ENCODE measurements at regions not wholly inside any gene's neighbourhood (a gene's known extent, or its start where the extent isn't known, plus 50 kb on each side); places are given as distances from the start of the nearest gene placed in this dataset.

DNA sequence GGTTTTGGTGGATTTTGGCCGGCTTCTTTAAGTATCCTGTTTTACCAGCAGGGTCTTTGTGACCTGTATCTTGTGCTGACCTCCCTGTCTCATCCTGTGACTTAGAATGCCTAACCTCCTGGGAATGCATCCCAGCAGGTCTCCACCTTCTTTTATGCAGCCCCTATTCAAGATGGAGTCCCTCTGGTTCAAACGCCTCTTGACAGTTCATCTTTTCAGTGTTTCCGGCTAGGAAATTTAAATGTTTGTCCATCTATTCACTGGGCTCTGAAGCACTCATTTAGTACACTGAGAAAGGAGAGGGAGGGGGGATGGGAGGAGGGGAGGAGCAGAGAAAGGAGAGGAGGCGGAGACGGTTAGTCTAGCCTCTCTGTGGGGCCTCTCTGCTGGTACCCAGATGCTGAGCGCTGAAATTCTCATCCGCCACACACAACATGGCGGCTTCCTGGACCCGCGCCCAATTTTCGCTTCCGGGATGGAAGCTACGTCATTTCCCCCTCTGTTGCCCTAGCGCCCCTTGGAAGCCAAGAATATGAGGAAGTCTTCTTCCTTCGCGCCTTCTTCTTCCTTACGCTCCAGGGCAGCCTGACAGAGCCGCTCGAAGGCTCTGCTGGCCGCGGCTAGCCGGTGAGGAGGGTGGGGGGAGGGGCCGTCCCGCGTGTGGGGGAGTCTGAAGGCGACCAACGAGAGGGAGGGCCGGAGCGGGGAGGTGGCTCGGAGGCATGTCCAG, 69.0 kb upstream of the SYT13 start:
- peak overlapping the region; percentile 72 for H3K9ac ChIP-seq (ENCODE audit: insufficient read length, low read depth)

DNA sequence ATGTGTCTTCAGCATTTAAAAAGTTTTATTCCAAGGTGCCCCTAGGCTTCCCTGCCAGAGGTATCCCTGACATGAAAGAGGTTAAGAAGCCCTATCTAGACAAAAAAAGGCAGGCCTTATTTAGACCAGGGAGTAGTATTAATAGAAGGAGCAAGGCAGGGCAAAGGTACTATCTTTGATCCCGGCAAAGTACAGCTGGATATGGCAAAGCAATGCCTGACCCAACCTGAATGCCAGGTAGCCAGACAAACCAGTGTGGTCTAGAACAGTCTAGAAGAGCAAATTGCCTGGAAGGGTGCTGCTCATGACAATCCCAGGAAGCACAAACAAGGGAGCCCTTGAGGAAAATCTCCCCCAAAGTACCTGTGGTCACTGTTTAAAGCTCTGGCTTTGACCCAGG, 62.6 kb upstream of the SYT13 start:
- no peaks in the 10 kb centered on the region for H3K9me3 ChIP-seq (ENCODE audit: insufficient read depth, low read length)
- no peaks in the 10 kb centered on the region for H3K4me1 ChIP-seq (ENCODE audit: insufficient read depth, insufficient read length)
- no peaks in the 10 kb centered on the region for H3K36me3 ChIP-seq (ENCODE audit: insufficient read depth, insufficient read length, low read length)
- no peak for TF ChIP-seq YY1 (IDR thresholded peaks at IDR 0.05; ENCODE audit: insufficient read depth, insufficient read length)
- no peak overlapping the region for H3K9ac ChIP-seq (ENCODE audit: insufficient read length, low read depth)
- DNase-seq (ENCODE audit: low read depth, low spot score): no peak
- no peaks in the 10 kb centered on the region for H3K27me3 ChIP-seq (ENCODE audit: insufficient read depth, insufficient read length)
- H3K4me3 ChIP-seq (ENCODE audit: insufficient read length, low read depth): no peak overlapping the region

More for the DNA sequence above, 69.0 kb upstream of the SYT13 start:
- H3K27me3 ChIP-seq (ENCODE audit: insufficient read depth, insufficient read length): no peaks in the 10 kb centered on the region
- no peaks in the 10 kb centered on the region for H3K36me3 ChIP-seq (ENCODE audit: insufficient read depth, insufficient read length, low read length)
- H3K4me3 ChIP-seq (ENCODE audit: insufficient read length, low read depth): peak overlapping the region; percentile 70
- peak; percentile 99 for TF ChIP-seq YY1 (IDR thresholded peaks at IDR 0.05; ENCODE audit: insufficient read depth, insufficient read length)
- no peak for TF ChIP-seq ZNF274 (IDR thresholded peaks at IDR 0.05; ENCODE audit: low read depth, low read length)
- DNase-seq (ENCODE audit: low read depth, low spot score): peak; percentile 92
- H3K9me3 ChIP-seq (ENCODE audit: insufficient read depth, low read length): no peaks in the 10 kb centered on the region
- peaks cover 2% of the 10 kb centered on the region for H3K4me1 ChIP-seq (ENCODE audit: insufficient read depth, insufficient read length)

DNA sequence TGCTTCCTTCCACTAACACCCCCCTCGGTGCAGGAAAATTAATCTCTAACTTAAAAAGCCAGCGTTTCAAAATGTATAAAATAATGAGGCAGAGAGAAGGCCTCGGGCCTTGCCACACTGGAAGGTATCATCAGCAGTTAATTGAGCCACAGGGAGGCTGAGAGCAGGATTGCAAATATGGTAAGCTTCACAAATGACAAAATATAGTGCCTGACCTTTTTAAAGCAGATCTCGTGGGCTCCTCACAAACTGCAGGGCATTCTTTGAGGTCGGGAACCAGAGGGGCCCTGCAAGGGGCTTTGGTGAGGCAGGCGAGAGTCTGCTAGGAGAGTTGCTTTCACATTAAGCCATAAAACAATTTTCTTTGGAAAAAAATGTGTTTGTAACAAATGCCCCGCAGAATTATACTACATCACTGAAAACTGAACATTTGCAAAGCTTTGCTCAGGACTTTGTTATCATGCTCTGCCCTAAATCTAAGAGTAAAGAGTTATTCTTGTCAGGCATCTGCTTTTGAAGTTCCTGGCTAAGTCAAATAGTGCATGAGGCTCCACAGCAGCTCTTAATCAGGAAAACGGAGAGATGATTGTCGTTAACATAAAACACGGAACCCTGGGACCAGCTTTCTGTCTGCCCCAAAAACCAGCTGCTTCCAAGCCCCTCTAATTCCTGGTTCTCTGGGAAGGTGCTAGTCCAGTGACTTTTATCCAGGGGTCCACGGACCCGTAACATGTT, 61.4 kb upstream of the SYT13 start:
- TF ChIP-seq ZNF274 (IDR thresholded peaks at IDR 0.05; ENCODE audit: low read depth, low read length): no peak
- no peak for TF ChIP-seq SUZ12 (IDR thresholded peaks at IDR 0.05; ENCODE audit: extremely low read depth, insufficient read depth, insufficient read length)
- no peak for TF ChIP-seq YY1 (IDR thresholded peaks at IDR 0.05; ENCODE audit: insufficient read depth, insufficient read length)
- DNase-seq (ENCODE audit: low read depth, low spot score): no peak
- Histone ChIP-seq H3K9ac (ENCODE audit: insufficient read length, low read depth) (peak overlapping the region; percentile 33), H3K4me1 (ENCODE audit: insufficient read depth, insufficient read length) (no peaks in the 10 kb centered on the region), H3K9me3 (ENCODE audit: insufficient read depth, low read length) (no peaks in the 10 kb centered on the region), H3K36me3 (ENCODE audit: insufficient read depth, insufficient read length, low read length) (no peaks in the 10 kb centered on the region), H3K27me3 (ENCODE audit: insufficient read depth, insufficient read length) (no peaks in the 10 kb centered on the region), H3K4me3 (ENCODE audit: insufficient read length, low read depth) (no peak overlapping the region)

DNA sequence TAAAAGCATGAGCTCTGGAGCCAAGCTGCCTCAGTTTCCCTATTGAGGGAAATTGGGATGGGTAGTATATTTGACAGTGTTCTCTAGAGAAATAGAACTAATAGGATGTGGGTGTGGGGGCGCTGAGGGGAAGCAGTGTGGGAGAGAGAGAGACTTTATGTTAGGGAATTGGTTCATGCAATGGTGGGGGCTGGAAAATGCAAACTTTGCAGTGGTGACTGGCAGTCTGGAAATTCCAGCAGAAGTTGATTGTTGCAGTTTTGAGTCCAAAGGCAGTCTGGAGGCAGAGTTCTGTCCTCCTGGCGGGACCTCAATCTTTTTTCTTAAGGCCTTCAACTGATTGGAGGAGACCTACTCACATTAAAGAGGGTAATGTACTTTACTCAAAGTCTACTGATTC, 59.4 kb upstream of the SYT13 start:
- no peak for TF ChIP-seq SUZ12 (IDR thresholded peaks at IDR 0.05; ENCODE audit: extremely low read depth, insufficient read depth, insufficient read length)
- no peak for TF ChIP-seq ZNF274 (IDR thresholded peaks at IDR 0.05; ENCODE audit: low read depth, low read length)
- TF ChIP-seq YY1 (IDR thresholded peaks at IDR 0.05; ENCODE audit: insufficient read depth, insufficient read length): no peak
- Histone ChIP-seq H3K4me3 (ENCODE audit: insufficient read length, low read depth) (no peak overlapping the region), H3K9me3 (ENCODE audit: insufficient read depth, low read length) (no peaks in the 10 kb centered on the region), H3K27me3 (ENCODE audit: insufficient read depth, insufficient read length) (no peaks in the 10 kb centered on the region), H3K36me3 (ENCODE audit: insufficient read depth, insufficient read length, low read length) (no peaks in the 10 kb centered on the region), H3K9ac (ENCODE audit: insufficient read length, low read depth) (no peak overlapping the region), H3K4me1 (ENCODE audit: insufficient read depth, insufficient read length) (no peaks in the 10 kb centered on the region)
- no peak for DNase-seq (ENCODE audit: low read depth, low spot score)

DNA sequence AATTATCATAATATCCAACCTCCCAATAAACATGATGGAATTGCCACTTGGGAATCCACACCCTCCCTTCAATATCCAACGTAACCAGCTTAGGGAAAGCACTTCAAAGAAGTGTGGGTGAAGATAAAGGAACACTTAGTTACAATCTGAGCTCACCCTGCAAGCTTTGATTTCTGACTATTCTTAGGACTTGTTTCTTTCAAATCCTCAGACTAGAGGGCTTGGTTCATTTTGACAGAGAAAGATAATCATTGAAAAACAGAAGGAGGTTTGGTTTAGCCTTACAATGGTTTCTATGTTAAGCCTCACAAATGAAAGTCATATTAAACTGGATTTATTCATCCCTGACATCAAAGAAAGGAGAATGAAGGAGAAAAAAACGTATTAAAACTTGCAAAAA, 57.9 kb upstream of the SYT13 start:
- H3K27me3 ChIP-seq (ENCODE audit: insufficient read depth, insufficient read length): no peaks in the 10 kb centered on the region
- no peaks in the 10 kb centered on the region for H3K9me3 ChIP-seq (ENCODE audit: insufficient read depth, low read length)
- no peak overlapping the region for H3K9ac ChIP-seq (ENCODE audit: insufficient read length, low read depth)
- TF ChIP-seq SUZ12 (IDR thresholded peaks at IDR 0.05; ENCODE audit: extremely low read depth, insufficient read depth, insufficient read length) (no peak), YY1 (IDR thresholded peaks at IDR 0.05; ENCODE audit: insufficient read depth, insufficient read length) (no peak), ZNF274 (IDR thresholded peaks at IDR 0.05; ENCODE audit: low read depth, low read length) (no peak)
- H3K36me3 ChIP-seq (ENCODE audit: insufficient read depth, insufficient read length, low read length): no peaks in the 10 kb centered on the region
- no peak overlapping the region for H3K4me3 ChIP-seq (ENCODE audit: insufficient read length, low read depth)
- no peaks in the 10 kb centered on the region for H3K4me1 ChIP-seq (ENCODE audit: insufficient read depth, insufficient read length)
- DNase-seq (ENCODE audit: low read depth, low spot score): no peak

DNA sequence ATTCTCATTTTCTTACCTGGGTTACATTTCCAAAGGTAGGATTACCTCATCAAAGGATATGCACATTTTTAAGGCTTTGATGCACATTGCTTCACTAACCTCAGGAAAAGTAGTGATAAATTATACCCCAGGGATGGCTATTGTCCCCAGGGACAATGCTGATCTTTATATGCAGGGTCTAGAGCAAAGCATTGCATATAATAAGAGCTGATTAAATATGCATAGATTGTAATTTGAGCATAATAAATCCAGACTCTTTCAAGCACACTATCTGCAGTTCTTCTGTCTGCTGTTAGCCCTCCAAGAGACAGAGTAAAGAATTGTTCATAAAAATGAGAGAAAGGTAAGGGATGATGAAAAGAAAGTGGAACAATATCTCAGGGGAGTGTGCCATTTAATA, 57.3 kb upstream of the SYT13 start:
- H3K9me3 ChIP-seq (ENCODE audit: insufficient read depth, low read length): no peaks in the 10 kb centered on the region
- TF ChIP-seq YY1 (IDR thresholded peaks at IDR 0.05; ENCODE audit: insufficient read depth, insufficient read length): no peak
- TF ChIP-seq ZNF274 (IDR thresholded peaks at IDR 0.05; ENCODE audit: low read depth, low read length): no peak
- TF ChIP-seq SUZ12 (IDR thresholded peaks at IDR 0.05; ENCODE audit: extremely low read depth, insufficient read depth, insufficient read length): no peak
- DNase-seq (ENCODE audit: low read depth, low spot score): no peak
- H3K4me3 ChIP-seq (ENCODE audit: insufficient read length, low read depth): no peak overlapping the region
- H3K4me1 ChIP-seq (ENCODE audit: insufficient read depth, insufficient read length): no peaks in the 10 kb centered on the region
- H3K36me3 ChIP-seq (ENCODE audit: insufficient read depth, insufficient read length, low read length): no peaks in the 10 kb centered on the region
- H3K9ac ChIP-seq (ENCODE audit: insufficient read length, low read depth): no peak overlapping the region
- H3K27me3 ChIP-seq (ENCODE audit: insufficient read depth, insufficient read length): no peaks in the 10 kb centered on the region

DNA sequence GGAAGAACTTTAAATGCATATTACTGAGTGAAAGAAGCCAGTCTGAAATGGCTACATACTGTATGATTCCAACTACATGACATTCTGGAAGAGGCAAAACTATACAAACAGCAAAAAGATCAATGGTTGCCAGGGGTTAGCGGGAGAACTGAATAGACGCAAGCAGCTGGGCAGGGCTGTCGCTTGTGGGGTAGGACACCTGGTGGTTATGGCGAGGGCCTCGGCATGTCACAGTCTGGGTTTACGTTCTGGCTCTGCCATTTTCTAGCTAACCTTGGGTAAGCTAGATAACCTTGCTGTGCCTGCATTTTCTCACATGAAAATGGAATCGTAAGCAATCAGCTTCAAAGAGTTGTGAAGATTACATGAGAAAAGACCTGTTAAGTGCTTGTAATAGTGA, 55.2 kb upstream of the SYT13 start:
- Histone ChIP-seq H3K4me1 (ENCODE audit: insufficient read depth, insufficient read length) (no peaks in the 10 kb centered on the region), H3K36me3 (ENCODE audit: insufficient read depth, insufficient read length, low read length) (no peaks in the 10 kb centered on the region), H3K27me3 (ENCODE audit: insufficient read depth, insufficient read length) (no peaks in the 10 kb centered on the region), H3K9ac (ENCODE audit: insufficient read length, low read depth) (no peak overlapping the region), H3K4me3 (ENCODE audit: insufficient read length, low read depth) (no peak overlapping the region), H3K9me3 (ENCODE audit: insufficient read depth, low read length) (no peaks in the 10 kb centered on the region)
- TF ChIP-seq SUZ12 (IDR thresholded peaks at IDR 0.05; ENCODE audit: extremely low read depth, insufficient read depth, insufficient read length) (no peak), ZNF274 (IDR thresholded peaks at IDR 0.05; ENCODE audit: low read depth, low read length) (no peak), YY1 (IDR thresholded peaks at IDR 0.05; ENCODE audit: insufficient read depth, insufficient read length) (no peak)
- DNase-seq (ENCODE audit: low read depth, low spot score): no peak

Measured in NT2/D1 (cell line).